Neutrophil (primary cell): ENCODE measurements at regions not wholly inside any gene's neighbourhood (a gene's known extent, or its start where the extent isn't known, plus 50 kb on each side); places are given as distances from the start of the nearest gene placed in this dataset.
A peak's percentile ranks its signal among the peaks of the same experiment; 100 is the strongest.

Source experiments
- H3K27ac ChIP-seq: fragments of 200-600 bp; sonication (generic); 2 replicates; pipeline ENCODE4 v1.5.1; 2016; ENCODE audit warnings: mild to moderate bottlenecking, moderate library complexity
- H3K27me3 ChIP-seq: fragments of 200-600 bp; sonication (generic); 2 replicates; pipeline ENCODE4 v1.6.0; 2016; ENCODE audit warnings: mild to moderate bottlenecking
- H3K36me3 ChIP-seq: fragments of 200-600 bp; sonication (generic); 2 replicates; pipeline ENCODE4 v1.5.1; 2017
- H3K4me1 ChIP-seq, 2 experiments: fragments of 200-600 bp in 1 of 2; sonication (generic) in 1 of 2; 1 replicate in 1 of 2; 2 replicates in 1 of 2; pipeline versions ENCODE4 v1.5.1 to v1.6.1; 2013 to 2016; ENCODE audit warnings: low read depth in 1 of 2, low read length in 1 of 2, mild to moderate bottlenecking in 1 of 2, moderate library complexity in 1 of 2; ENCODE audit not compliant: control insufficient read depth in 1 of 2, insufficient read depth in 1 of 2
- H3K4me3 ChIP-seq, 2 experiments: fragments of 200-600 bp in 1 of 2; sonication (generic) in 1 of 2; 1 replicate in 1 of 2; 2 replicates in 1 of 2; pipeline ENCODE4 v1.5.1; 2013 to 2016; ENCODE audit warnings: low read depth in 1 of 2, low read length in 1 of 2, mild to moderate bottlenecking in 1 of 2, moderate library complexity in 1 of 2
- H3K9me3 ChIP-seq: fragments of 200-600 bp; sonication (generic); 2 replicates; pipeline ENCODE4 v1.5.1; 2016
- TF ChIP-seq, protein P1 (sequence below): fragments of 200-600 bp; sonication (generic); IDR thresholded peaks from 2 replicates; pipeline ENCODE4 v1.5.1; 2016; ENCODE audit warnings: antibody characterized with exemption

DNA sequence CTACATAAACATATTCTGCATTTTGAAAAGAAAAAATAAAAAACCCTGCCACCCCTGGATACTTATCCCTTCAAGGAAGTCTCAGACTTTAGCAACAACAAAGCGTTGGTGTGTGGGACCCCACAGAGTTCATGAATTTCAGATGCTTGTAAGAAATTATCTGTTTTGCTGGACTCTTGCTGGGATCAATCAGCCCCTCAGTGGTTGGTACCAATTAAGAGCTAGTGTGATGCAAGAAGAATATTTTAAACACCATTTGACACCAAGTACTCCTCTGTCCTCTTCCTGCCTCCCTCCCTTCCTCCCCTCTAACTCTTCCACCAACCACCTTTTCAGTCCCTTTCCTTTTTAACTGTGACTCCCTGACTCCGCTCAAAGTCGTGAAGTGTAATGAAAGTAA, 51.5 kb downstream of the SST start:
- Histone ChIP-seq H3K4me3 (no peak overlapping the region), H3K4me1 (no peaks in the 10 kb centered on the region), H3K27me3 (peaks cover 26% of the 10 kb centered on the region), H3K36me3 (no peaks in the 10 kb centered on the region), H3K27ac (no peak overlapping the region), H3K9me3 (no peaks in the 10 kb centered on the region)
- TF ChIP-seq, protein P1, sequence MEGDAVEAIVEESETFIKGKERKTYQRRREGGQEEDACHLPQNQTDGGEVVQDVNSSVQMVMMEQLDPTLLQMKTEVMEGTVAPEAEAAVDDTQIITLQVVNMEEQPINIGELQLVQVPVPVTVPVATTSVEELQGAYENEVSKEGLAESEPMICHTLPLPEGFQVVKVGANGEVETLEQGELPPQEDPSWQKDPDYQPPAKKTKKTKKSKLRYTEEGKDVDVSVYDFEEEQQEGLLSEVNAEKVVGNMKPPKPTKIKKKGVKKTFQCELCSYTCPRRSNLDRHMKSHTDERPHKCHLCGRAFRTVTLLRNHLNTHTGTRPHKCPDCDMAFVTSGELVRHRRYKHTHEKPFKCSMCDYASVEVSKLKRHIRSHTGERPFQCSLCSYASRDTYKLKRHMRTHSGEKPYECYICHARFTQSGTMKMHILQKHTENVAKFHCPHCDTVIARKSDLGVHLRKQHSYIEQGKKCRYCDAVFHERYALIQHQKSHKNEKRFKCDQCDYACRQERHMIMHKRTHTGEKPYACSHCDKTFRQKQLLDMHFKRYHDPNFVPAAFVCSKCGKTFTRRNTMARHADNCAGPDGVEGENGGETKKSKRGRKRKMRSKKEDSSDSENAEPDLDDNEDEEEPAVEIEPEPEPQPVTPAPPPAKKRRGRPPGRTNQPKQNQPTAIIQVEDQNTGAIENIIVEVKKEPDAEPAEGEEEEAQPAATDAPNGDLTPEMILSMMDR: no peak

DNA sequence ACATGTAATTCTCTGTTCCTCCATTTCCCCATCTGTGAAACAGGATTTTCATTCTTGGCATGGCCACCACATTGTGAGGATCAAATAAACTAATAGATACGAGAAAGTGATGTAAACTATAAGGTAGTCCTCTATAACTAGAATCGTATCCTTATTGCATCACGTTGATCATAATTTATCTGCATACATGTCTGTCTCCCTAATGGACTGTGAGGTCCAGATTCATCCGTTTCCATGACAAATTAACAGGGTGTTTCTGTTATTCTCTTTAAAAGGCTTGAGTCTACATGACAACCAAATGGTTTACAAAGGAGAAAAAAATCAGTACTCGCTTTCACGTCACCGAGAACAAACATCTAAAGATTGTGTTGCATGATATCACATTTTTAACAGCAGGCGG, 53.0 kb downstream of the SST start:
- Histone ChIP-seq H3K27me3 (peaks cover 19% of the 10 kb centered on the region), H3K4me1 (no peaks in the 10 kb centered on the region), H3K9me3 (no peaks in the 10 kb centered on the region), H3K36me3 (no peaks in the 10 kb centered on the region), H3K4me3 (no peak overlapping the region), H3K27ac (no peak overlapping the region)
- TF ChIP-seq, protein P1: no peak

DNA sequence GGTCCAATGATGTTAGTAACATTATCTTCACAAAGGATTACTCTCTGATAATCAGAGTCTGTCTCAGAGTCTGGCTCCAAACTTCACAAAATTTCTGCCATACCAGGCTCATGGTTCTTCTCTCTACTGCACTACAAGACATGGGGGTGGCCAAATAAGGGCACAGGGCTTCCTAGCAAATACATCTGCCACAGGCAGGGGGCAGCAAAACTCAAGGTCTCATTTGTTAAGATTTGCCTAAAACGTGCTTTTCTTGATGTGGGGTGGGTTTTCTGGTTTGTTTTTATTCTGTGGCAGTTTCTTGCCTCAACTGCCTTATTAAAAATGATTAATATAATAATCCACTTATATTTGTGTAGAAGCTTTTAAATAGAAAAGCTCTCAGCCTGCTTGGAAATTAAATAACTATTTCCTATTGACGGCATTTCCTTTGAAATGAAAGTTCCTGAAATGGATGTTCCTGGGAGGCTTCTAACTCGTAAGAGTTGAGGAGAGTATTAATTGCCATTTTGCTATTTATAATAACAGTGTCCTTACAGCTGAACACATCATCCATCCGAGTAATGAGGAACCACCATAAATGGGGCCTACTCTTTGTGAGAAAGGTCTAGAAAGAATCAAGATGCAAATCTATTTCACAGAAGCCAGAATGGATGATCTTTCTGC, 53.8 kb downstream of the SST start:
- Histone ChIP-seq H3K4me1 (no peaks in the 10 kb centered on the region), H3K27ac (no peak overlapping the region), H3K9me3 (no peaks in the 10 kb centered on the region), H3K27me3 (peaks cover 11% of the 10 kb centered on the region), H3K36me3 (no peaks in the 10 kb centered on the region), H3K4me3 (no peak overlapping the region)
- TF ChIP-seq, protein P1: peak; percentile 31

DNA sequence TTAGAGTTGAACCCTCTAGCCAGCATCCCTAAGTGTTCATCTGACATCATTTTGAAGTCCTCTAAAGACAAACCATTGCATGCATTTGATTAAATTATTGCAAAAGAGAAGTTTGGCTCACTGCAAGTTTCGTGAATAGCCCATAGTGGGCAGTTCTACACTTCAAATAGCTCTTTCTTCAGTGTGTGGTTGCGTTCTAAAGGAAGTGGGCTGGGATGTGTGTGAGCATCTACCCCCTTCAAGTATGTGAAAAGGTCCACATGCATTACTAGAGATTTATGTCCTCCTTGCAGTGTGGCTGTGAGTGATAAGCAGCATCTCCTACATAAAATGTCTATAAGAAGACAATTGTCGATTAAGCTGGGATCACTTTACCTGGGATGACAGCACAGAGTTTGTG, 54.6 kb downstream of the SST start:
- no peak overlapping the region for H3K27ac ChIP-seq
- H3K9me3 ChIP-seq: no peaks in the 10 kb centered on the region
- peaks cover 10% of the 10 kb centered on the region for H3K27me3 ChIP-seq
- TF ChIP-seq, protein P1: no peak
- no peaks in the 10 kb centered on the region for H3K36me3 ChIP-seq
- H3K4me1 ChIP-seq: no peaks in the 10 kb centered on the region
- no peak overlapping the region for H3K4me3 ChIP-seq

DNA sequence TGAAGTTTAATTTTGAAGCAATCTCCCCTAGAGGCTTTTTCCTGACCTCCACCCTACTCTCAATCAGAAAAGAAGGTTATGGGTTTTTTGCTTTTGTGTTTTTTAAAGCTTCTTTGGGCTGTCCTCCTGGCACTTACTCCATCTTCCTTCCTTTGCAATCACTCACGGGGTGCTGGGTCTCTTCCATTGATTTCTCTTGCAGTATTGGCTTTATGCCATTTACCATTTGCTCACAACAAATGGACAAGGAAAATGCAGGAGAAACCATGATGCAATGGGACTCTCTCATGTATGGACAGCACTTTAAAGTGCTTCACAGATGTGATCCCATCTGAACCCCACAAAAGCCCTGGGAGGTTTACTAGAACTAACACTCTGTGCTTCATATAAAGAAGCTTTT, 57.5 kb downstream of the SST start:
- H3K9me3 ChIP-seq: no peaks in the 10 kb centered on the region
- H3K4me1 ChIP-seq: no peaks in the 10 kb centered on the region
- TF ChIP-seq, protein P1: no peak
- H3K36me3 ChIP-seq: no peaks in the 10 kb centered on the region
- H3K27me3 ChIP-seq: peaks cover 28% of the 10 kb centered on the region
- no peak overlapping the region for H3K4me3 ChIP-seq
- H3K27ac ChIP-seq: no peak overlapping the region
